HPDE6-E6E7 (cell line): ENCODE measurements at regions not wholly inside any gene's neighbourhood (a gene's known extent, or its start where the extent isn't known, plus 50 kb on each side); places are given as distances from the start of the nearest gene placed in this dataset.

ENCODE experiments used
- DNase-seq: peaks from one replicate; pipeline ENCODE4 v3.0.0; 2011; ENCODE audit warnings: missing footprints; ENCODE audit errors: extremely low spot score

DNA sequence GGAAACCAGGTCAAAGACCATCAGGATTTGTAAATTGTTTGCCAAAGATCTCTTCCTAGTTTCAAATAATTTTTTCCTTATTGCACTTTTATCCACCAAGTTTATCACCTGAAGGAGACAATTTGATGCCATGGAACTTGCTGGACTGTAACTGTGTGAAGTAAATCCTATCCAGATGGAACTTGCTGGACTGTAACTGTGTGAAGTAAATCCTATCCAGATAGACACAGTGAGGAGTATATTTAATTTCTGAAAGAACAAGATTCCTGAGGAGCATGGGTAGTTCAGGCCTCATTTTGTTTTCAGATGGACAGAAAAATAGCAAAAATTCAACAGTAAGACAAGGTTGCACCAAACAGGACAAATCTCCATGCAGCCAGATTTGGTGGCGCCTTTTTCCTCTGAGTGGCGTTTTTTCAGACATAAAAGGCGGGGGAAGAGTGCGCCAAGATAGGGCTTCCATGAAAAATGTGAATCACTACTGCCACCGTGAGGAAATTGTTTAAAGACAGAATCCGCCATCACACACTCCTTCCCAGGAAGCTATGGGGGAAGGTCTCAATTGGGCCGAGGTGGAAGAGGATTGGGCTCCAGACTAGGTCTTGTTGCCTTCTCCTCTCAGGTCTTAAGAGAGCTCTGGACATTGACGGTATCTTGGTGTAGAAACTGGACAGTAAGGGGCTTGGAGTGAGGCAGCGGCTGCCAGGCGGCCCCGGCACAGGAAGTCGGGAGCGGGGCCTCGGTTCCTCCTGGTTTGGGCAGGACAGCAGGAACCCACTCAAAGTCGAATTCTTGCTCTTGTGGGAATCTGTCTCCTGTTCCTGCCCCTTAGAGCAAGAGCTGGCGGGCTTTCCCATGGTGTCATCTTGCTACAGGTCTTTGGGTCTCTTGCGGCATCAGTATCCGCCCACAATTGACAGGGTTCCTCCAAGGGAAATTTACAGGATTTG, 234.7 kb downstream of the OR13H1 start:
- no peak for DNase-seq

DNA sequence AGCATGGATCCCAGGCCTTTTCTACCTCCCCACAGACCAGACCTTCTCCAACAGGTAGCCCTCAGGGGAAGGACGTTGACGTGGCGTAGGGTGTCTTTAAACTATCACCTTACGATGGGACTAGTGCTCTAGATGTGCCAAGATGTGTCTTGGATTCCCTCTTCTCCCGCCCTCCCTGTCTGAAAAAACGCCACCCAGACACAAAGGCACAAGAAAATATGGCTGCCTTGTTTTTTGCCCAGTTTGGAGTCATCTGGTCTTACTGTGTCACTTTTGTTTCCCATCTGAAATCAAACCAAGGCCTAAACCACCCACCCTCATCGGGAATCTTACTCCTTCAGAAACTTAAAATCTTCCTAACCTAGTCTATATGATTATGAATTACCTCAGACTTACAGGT, 235.4 kb downstream of the OR13H1 start:
- no peak for DNase-seq

DNA sequence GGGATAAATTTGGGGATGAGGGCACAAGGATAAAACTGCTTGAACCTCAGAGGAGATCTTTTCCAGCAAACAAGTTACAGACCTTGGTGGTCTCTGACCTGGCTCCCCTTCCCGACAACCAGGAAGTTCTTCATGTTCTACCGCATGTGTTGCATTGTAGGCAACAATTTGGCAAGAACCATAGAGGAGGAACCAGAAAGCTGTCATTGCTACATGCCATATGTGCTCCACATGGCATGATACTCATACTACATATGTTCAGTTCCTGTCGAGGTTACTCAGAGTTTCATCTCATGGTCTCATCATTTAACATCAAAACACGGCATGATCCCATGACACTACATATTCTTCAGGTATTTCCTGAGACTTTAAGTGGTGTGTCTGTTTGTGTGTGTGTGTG, 235.9 kb downstream of the OR13H1 start:
- DNase-seq: no peak

DNA sequence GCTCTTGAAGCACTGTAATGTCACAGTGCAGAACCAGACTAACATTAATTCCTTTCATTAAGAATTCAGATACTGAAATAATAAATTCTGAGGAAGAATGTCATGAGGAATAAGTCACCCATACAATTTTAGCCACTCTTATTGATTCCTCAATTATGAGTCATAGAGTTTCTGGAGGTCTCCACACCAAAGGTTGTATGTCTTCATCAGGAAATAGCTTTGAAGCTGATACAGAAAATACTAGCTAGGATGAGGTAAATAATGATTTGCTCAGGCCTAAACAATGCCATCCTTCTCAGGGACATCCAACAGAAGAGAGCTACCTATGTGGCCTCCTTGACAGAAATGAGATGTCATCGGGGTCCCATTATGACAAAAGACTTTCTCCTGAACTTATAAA, 238.8 kb downstream of the OR13H1 start:
- DNase-seq: no peak

DNA sequence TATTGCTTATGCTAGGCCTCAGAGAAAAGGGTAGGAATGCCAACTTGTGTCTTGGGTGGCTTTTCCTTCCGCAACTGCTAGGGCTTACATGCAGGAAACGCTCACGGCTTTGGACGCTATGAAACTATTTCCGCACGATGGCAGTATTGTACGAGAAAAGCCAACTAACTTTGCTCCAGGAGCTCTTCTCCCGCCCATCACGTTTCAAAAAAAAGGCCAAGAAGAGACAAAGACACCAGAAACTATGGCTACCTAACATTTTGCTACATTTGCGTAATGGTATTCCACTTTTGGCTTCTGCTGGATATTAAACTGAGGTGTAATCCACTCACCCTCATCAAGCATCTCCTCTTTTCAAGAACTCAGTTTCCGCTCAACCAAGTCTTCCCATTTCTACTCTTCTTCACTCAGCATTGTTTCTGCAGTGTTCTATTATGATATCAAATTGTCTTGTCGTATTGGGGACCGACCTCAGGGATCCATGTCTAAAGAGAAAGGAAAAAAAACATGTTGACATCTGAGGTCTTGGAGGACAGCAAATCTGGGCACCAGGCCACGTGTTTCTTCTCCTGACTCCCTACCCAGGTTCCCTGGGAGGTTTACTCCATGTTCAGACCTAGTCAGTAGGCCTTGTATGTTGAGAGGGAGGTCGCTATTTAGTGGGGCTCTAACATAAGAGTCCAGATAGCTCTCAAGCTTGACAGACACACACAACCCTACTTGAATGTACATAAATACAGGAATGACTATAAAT, 239.4 kb upstream of the STK26 start:
- DNase-seq: no peak

DNA sequence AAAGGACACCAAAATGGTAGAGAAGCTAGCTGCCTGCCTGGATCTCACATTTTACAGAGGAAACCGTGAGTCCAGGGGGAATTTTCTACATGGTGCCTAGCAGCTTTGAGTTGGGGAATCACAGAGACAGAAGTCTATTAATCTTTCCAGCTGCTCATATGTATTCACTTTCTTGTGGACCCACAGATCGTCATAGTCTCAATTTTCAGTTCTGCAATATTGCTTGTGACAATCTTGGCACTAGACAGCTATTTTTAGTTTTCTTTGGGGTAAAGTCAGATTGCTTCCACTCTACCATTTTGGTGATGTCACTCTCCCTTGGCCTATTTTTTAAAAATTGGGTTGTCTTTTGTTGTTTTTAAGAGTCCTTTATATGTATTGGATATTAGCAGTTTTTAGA, 233.4 kb upstream of the STK26 start:
- DNase-seq: no peak

DNA sequence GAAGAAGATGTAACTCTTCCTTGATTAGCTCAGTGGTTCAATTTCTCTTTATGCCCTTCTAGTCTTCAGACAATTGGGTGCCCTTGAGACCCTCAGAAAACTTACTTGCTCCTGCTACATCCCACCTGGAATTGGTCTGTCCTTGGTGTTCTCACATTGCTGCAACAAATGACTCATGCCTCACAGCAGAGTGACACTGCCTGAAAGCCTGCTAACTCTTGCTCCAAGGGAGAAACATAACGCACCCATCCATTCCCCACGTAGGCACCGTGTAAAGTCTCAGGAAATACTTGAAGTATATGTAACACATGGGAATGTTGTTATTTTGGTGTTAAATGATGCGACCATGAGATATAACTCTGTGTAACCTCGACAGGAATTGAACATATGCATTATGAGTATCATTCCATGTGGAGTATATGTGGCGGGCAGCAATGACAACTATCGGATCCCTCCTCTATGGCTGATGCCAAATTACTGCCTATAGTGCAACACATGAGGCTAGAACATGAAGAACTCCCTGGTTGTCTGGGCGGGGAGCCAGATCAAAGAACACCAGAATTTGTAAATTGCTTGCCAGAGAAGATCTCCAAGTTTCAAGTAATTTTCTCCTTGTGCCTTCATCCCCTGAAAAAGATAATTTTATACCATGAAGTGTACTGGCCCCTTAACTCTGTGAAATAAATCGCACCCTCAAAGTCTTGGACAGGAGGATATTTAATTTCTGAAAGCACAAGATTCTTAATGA, 231.3 kb upstream of the STK26 start:
- no peak for DNase-seq

DNA sequence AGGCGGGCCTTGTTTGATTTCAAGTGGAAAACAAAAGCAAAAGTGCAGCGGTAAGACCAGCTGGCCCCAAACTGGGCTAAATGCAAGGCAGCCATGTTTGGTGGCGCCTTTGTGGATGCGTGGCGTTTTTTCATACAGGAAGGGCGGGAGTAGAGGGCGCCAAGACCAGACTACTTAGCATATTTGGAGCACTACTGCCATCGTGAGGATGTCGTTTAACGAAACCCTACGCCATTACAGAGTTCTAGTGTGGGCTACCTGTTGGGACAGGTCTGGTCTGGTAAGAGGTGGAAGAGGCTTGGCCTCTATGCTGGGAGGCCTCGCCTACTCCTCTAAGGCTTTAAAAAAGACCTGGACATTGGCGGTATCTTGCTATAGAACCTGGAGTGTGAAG, 230.7 kb upstream of the STK26 start:
- no peak for DNase-seq

DNA sequence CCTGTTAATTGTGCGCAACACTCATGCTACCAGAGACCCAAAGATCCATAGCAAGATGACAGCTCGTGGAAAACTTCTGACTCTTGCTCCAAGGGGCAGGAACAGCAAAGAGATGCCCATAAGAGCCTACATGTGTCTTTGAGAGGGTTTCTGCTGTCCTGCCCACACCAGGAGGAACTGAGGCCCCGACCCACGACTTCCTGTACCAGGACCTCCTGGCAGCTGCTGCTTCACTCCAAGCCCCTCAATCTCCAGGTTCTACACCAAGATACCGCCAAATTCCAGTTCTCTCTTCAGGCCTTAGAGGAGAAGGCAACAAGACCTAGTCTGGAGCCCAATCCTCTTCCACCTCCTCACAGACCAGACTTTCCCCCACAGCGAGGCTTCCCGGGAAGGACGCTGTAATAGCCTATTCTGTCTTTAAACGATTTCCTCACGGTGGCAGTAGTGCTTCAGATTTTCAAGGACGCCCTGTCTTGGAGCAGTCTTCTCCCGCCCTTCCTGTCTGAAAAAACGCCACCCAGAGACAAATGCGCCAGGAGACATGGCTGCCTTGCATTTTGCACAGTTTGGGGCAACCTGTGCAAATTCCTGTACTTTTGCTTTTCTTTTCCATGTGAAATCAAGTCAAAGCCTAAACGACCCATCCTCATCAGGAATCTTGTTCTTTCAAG, 230.2 kb upstream of the STK26 start:
- DNase-seq: no peak

DNA sequence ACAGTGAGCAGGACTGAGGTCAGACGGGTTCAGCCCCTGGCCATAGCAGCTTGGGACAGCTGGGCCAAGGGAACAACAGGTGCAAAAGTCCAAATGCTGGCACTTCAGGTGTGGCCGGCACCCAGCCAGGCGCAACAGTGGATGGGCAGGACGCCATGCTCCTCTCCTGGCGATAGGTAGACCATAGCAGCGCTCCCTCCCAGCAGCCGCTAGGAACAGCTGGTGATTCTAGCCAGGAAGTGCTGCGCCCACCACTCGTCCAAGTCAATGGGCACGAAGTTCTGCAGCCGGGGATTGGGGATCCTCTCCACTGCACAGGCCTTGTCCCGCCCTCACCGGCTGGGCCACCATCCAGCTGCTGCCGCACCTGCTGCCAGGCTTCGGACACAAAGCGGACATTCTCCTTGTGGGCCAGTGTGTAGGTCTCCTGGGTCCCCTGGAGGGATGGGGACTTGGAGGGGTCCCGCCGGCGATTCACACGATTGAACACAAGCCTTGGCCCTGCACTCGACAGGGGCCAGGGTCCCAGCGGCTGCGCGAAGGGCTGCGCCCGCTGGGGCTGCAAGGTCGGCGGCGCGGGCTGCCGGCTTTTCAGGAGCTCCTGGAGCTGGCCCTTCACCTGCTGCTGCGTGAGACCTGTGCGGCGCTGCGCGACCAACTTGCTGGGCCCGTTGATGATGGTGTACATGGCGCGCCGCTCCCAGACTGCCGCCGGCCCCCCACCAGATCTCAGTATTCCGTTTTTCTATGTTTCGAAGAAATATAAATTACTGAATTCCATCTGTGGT, 227.5 kb upstream of the STK26 start:
- no peak for DNase-seq

DNA sequence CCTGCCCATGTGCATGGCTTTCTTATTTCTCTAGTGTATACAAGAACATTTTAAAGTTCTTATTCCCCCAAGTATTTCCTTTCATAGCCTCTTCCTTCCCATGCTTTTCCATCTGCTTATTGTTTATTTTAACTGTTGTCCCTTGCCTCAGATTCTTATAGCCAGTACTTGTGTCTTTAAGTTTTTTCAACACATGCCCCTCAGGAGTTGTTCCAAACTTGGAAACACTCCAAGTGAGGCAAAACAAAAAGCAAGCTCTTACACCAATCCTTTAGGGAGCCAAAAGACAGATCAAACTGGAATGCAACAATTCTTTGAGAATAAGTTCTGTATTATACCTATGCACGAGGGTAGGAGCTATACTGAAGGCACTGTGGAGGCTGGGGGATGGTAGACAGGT, 222.0 kb upstream of the STK26 start:
- no peak for DNase-seq

DNA sequence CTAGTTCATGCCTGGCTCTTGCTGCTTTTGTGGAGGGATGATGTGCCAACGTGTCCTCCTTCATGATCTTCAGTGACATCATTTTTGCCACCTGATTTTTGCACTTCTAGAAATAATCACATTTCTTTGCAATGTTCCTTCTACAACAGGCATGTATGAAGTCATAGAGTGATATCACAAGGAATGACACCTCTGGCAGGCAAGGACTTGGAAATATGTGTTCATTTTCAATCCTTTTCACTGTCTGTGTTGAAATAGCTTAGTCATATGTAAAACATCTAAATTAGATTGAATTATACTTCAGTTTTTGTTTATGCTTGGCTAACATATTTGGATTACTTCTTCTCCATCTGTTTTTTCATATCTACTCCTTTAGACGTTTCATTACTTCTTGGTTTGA, 221.2 kb upstream of the STK26 start:
- DNase-seq: no peak

DNA sequence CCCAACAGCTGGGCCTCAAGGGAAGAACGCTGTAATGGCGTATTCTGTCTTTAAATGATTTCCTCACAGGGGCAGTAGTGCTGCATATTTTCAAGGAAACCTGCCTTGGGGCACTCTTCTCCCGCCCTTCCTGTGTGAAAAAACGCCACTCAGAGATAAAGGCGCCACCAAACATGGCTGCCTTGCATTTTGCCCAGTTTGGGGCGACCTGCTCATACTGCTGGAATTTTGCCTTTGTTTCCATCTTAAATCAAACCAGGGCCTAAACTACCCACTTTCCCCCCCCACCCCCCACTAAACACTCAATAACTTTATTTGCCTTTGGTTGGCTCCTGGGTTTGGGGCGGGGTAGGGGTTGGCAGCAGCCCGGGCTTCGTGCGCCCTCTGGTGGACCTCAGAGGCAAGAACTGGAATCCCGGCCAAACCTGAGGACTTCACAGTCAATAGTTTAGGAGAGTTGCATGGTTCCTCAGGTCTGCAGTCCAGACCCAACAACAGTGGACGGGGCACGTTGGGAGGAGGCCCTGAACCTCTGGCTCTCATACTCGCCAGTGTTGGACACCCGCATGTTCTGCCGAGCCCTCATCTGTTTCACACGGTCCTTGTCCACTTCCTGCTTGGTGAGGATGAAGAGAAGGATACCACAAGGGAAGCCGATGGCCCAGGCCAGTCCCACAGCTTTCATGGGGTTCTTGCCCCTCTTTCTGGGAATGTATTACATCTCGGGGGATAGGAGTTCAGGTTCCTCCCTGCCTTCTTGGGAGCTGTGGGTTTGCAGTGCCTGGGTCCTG, 220.1 kb upstream of the STK26 start:
- no peak for DNase-seq

DNA sequence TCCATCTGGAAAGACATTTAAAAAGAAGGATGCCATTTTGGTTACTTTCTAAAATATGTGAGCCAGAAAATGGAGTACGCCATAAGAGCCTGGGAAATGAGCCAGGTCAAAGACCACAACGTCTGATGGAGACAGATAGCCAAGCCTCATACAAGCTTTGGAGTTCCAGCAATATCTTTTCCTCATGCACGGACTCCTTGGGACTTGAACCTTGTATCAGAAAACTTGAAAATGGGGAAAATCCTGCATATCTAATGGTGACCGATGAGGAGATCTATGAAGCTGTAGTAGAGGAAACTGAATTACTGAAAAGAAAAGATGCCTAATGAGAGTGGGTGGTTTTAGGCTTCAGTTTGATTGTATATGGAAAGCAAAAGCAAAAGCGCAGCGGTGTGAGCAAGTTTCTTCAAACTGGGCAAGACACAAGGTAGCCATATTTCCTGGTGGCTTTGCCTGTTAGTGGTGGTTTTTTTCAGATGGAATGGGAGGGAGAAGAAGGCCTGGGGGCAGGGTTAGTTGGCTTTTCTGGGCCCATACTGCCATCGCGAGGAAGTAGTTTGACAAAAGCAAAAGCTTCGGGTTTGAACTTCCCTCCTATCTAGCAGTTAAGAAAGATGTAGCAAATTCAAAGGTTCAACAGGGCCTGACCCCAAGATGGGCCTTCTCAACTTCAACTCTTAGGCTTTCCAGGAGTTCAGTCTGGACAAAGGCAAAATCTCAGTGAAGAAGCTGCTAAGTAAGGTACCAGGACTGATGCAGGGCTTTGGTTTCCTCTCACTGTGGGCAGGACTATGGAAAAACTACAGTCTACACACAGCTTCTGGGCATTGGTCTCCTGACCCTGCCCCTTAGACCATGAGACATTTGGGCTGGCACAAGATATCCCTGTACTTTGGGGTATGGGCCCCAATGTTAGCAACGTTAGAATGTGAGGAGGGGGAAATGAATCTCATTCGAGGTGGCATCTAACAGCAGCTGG, 210.0 kb upstream of the STK26 start:
- DNase-seq: no peak

DNA sequence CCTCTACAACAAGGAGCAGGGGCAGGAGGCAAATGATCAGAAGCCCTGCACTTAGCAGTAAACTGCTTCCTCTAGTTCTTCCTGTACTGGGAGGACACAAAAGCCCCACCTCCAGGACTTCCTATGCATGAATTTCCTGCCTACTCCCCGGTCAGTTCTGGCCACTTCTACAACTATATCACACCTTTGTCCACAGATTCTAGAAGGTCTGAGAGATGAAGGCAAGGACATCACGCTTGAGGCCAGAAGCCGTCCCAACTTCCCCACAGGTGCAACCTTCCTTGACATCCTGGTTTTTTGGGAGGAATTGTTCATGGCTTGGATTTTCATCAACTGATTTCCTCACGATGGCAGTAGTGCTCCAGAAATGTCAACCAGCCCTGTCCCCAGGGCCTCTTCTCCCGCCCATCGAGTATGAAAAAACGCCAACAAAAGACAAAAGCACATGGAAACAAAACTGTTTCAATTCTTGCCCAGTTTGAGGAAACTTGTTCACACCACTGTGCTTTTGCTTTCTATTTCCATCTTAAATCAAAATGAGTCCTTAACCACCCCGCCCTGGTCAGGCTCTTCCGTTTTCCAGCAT, 206.5 kb upstream of the STK26 start:
- no peak for DNase-seq

DNA sequence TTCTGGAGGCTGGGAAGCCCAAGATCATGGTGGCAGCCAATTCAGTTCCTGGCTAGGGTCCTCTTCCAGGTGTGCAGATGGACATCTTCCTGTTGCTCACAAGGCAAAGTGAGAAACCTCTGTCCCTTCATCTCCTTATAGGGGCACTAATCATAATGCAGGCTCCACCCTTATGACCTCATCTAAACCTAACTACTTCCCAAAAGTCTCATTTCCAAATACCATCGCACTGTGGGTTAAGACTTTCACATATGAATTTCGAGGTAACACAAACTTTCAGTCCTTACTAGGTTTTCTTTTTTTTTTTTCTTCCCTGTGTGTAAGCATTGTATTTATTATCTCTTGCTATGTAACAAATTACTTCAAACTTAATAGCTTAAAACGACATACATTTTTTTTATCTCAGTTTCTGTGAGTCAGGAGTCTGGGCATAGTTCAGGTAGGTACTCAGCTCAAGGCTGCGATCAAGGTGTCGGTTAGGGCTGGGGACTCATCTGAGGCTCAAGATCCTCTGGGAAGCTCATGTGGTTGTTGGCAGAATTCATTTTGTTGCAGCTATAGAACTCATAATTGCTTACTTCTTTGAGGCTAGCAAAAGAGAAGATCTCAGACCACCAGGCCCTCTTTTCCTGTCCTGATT, 204.7 kb upstream of the STK26 start:
- DNase-seq: no peak

DNA sequence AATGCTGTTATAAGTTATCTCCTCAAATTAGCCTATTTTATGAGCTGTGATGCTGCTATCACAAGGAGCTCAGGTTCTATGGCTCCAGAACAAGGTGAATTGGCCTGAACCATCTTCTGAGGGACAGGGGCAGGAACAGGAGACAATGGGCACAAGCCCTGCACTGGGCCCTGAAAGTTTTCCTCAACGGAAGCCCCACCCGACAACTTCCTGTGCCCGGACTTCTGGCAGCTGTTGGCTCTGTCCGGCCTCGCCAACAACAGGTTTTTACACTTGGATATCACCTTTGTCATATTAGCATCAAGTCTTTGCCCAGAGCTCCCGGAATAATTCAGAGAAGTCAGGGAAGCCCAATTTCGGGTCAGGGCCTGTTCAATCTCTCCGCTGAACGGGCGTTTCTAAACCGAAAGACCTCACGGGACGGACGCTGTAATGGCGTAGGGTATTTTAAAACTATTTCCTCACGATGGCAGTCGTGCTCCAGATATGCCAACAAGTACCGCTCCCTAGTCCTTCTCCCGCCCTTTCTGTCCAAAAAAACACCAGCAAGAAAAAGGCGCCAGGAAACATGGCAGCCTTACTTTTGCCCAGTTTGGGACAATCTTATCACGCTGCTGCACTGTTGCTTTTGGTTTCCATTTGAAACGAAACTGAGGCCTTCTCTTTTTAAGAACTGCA, 201.0 kb upstream of the STK26 start:
- no peak for DNase-seq

DNA sequence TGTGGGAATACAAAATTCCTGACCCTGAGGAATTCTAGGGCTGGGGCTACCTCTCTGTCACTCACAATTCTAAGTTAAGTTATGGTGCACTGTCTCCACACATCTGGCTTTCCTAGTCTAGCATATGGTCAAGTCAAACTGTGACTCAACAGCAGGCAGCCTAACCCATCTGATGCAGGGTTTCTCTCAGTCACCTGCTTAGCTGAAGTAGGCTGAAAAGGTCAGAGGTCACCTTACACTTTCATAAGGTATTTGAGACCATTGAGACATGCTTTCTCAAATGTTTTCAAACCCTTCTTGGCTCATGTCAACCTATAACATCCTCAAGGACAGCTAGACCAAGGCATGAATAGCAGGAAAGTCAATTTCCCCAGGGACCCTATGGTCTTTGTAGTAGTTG, 196.5 kb upstream of the STK26 start:
- no peak for DNase-seq
